ENCODE measurements at regions not wholly inside any gene's neighbourhood (a gene's known extent, or its start where the extent isn't known, plus 50 kb on each side); places are given as distances from the start of the nearest gene placed in this dataset.
"Not testable (repeated sequence)": the region's sequence is repeated elsewhere in the genome, so short reads cannot be mapped to it uniquely, and the experiment has no call there.

DNA sequence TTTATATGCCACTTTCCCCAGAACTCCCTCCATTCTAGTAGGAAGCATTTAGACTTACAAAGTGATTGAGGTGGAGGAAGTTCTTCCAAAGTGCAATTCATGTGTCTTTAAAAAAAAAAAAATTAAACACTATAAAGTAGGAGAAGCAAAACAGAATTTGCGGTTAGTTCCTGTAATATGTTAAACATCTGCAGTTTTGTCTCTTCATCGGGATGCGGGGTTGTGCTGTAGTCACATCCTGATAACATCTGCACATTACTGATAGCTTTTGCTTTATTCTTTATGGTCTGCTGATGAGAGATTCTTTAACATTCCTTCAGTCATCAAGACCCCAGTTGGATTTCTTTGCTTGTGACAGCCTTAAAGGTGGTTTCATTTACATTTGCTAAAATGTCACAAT, 694.3 kb downstream of the NR2F1-AS1 start:
- intact Hi-C loops (cut with DNase I), result no loop called here
- DNase-seq (ENCODE audit: low spot score), result no peak

DNA sequence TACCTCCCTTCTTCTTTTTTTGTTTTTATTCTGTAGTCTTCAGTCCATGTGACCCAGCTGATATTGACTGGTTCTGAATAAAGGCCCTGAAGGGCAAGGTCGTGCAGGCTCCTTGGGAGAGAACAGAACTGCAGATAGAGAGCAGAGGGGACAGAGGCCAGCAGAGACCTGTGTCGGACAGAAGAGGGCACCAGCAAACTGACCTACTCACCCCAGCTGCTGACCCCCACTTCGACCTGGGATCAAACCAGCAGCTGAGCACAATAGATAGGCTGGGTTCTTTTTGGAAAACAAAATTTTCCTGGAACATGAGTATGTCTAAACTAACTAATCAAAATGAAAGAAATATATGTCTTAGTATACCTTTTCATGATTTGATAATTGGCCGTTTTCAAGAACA, 695.1 kb downstream of the NR2F1-AS1 start:
- intact Hi-C loops (cut with DNase I), result no loop called here
- no peak for DNase-seq (ENCODE audit: low spot score)

DNA sequence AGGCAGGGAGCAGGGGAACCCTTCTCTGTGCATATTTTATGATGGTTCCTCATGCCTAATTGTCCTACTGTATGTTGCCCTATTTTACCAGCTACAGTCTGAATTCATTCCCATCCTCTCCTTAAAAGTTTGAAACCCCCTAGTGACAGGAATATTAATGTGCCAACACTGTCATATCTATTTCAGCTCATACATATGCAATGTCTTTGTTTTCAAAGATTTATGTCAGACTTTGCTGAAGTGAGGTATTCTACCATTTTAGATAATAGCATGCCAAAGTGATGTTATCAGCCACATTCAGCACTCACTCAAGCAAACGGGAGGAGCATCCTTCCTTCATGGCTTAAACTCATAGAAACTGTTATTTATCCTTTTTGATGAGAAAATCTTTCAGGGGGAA, 696.5 kb downstream of the NR2F1-AS1 start:
- no peak for DNase-seq (ENCODE audit: low spot score)
- intact Hi-C loops (cut with DNase I), result no loop called here

DNA sequence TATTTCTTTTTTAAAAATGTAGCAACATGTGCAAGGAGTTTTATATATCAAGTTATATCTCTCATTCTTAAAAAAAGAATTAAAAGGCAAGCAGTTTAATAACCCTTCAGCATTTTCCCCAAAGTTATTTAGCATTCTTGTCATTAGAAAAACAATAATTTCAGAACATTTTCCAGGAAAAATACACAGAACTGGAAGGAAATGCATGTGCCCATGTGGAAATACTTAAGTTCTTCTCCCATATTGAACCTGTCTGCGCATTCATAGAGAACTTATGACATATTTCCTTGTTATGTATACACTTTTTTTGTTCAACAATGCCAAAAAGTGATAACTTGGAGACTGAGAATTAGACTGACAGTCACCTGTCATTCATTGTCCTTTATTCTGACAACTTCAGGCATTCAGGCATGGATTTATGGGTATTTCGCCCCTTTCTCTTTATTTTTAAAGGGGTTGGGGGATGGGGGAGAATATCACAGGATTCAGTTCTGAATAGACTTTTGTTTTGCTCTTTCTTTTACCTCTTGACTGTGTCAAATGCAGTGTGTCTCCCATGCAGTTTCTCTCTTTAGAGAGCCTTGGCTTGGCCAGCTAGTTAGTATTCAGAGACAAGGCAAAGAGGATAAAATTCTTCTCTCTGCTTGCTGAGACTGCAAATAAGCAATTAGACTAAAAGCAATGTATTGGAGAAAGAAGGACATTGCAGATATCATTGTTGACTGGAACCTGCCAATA, 701.0 kb downstream of the NR2F1-AS1 start:
- no peak for DNase-seq (ENCODE audit: low spot score)
- intact Hi-C loops (cut with DNase I), result no loop called here

DNA sequence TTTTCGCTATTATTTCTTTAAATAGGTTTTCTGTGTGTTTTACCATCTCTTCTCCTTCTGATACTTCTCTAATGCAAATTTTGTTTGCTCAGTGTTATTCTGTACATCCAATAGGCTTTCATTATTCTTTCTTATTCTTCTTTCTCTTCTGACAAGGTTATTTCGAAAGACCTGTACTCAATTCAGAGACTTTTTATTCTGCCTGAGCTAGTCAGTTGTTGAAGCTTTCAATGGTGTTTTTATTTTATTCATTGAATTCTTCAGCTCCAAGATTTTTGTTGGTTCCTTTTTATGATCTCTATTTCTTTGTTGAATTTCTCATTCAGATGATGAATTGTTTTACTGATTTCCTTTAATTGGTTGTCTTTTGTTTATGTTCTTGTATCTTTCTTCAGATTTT, 706.2 kb downstream of the NR2F1-AS1 start:
- no peak for DNase-seq (ENCODE audit: low spot score)
- intact Hi-C loops (cut with DNase I), result no loop called here

DNA sequence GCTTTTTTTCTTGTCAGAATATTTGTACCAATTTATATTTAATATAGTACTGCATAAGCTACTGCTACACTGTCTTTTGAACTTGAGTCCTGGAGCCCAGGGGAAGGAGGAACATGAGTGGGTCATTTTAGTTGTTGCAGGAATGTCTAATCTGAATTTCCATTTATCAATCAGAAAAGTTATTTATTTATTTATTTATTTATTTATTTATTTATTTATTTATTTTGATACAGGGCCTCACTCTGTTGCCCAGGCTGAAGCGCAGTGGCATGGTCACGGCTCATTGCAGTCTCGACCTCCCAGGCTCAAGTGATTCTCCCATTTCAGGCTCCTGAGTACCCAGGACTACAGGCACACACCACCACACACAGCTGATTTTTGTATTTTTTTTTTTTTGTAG, 712.6 kb downstream of the NR2F1-AS1 start:
- no peak for DNase-seq (ENCODE audit: low spot score)
- intact Hi-C loops (cut with DNase I), result no loop called here

DNA sequence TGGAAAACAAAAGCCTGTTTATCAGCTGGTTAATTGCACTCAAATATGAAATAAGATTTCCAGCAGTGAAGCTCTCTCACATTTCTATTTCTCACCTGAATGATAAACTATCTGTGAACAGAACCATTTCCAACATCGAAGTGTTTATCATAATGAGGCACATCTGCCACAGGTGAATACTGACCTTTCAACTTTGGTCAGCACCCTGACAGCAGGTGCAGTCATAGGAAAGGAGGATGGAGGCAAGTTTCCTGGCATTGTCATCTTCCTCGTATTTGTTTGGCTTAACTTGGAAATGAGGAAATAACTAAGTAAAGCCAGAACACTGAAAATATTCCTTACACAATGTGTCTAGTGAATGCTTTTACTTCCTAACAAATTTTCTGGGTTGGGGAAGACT, 716.4 kb downstream of the NR2F1-AS1 start:
- intact Hi-C loops (cut with DNase I), result no loop called here

DNA sequence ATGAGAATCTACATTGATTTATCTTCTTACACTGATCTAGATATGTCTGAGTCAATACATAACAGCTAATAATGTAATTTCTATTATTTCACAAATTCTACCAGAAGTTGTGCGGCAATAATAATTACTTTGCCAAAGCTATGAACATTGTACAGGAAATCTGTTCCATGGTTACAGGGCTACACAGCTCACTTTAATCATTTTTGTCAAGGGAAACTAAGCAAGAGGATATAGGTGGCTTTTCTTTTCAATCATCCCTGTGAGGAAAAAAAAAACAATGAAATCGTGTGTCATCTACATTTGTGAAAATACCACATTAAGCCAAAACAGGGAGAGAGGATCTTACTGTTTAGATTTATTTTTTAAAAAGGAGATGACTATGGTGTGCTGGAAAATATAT, 717.4 kb downstream of the NR2F1-AS1 start:
- intact Hi-C loops (cut with DNase I), result no loop called here
- no peak for DNase-seq (ENCODE audit: low spot score)

More for the DNA sequence above, 716.4 kb downstream of the NR2F1-AS1 start:
- DNase-seq (ENCODE audit: low spot score), result no peak

DNA sequence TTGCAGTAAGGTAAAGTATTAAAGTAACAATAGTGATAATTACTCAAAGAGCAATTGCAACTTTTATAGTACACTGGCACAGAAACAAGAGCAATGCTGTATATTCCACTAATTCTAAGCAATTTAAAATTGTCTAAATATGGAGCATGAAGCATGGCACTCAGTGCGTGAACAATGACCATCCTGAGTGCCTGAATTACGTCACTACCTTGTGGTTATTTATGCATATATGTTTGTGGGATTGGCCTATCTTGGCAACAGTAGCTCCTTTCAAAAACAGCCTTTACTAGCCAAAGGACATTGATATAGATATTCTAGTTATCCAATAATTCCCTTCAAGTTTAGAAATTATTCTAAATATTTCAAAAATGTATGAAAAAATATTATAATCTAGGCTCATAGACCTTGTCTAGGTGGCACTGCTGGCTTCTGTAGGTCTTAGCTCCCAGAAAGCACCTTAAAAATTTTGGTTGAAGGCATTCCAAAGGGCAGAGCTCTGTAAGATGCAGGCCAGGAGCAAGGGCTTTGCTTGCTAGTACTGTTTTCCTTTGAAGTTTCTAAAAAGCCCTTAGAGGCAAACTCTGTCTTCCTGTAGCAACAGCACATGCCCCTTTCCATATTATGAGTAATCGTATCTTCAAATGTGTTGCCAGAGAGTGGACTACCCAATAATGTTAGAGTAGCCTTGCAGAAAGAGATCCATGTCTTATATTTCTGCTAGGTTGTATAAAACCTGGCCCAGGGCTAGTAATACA, 719.3 kb downstream of the NR2F1-AS1 start:
- no peak for DNase-seq (ENCODE audit: low spot score)
- intact Hi-C loops (cut with DNase I), result no loop called here

DNA sequence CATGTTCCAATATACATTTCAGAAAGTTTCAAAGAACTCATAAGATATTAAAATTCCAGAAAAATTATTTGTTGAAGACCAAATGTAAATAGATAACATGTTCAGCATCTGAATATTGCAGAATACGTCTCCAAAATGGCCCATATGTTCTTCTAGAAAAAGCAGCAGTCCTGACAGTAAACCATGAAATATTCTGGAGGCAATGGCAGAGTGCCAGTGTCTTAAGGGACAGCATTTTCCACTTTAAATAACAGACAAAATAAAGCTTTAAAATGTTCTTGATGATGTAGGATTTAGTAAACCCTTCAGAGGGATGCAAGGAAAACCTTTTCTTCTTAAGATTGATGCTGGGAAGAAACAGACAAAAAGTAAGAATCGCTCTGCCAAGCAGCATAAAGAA, 721.0 kb downstream of the NR2F1-AS1 start:
- DNase-seq (ENCODE audit: low spot score), result no peak
- intact Hi-C loops (cut with DNase I), result no loop called here

DNA sequence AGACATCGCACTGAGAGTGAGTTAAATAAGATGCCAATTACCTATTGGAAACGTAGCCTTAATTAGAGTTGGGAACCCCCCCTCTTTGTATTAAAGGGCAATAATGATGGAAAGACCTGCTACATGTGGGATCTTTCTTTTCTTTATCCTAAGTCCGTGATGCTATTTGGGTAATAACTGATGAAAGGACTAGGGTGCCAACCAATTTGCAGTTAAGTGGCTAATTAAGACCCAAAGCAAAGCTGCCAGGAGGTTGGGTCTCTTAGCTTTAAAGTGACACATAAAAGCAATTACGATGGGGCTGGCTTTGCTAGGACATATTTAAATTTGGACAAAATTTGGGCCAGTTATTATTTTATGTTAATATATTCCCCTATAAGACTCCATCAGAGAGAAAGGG, 728.8 kb downstream of the NR2F1-AS1 start:
- DNase-seq (ENCODE audit: low spot score), result no peak
- intact Hi-C loops (cut with DNase I), result no loop called here

DNA sequence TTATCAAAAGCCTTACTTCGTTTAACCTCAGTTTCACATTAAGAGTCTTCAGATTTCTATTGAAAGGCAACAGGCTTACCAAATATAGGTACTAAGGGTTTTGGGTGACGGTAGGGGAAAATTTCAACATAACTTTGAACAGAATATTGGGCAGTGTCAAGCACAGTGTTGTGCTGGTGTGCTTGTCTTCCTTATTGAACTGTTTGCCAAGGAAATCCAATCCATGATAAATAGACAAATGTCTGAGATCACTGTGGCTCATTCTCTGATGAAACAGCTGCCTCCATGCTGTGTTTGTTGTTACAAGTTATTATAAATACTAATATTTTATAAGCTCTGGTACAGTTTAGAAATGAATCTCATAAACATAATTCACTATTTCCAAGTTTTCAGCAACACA, 730.1 kb downstream of the NR2F1-AS1 start:
- DNase-seq (ENCODE audit: low spot score), result no peak
- intact Hi-C loops (cut with DNase I), result no loop called here

DNA sequence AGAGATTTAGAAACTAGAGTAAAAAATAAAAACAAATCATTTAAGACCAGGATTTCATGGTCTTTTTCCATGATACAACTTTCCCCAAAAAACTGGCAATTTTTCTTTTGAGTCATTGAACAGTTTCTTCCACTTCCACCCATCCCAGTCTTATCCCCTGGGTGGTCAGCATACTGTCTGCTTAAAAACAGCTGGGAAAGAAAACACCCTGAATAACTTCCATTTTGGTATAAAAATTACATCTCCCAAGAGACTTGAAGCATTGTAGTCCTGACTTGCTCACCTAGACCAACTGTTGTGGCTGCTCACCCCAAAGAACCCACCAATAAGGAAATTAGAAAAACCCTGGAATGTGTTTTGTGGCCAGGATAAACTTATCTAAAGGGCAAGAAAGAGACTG, 731.3 kb downstream of the NR2F1-AS1 start:
- intact Hi-C loops (cut with DNase I), result no loop called here
- DNase-seq (ENCODE audit: low spot score), result no peak

DNA sequence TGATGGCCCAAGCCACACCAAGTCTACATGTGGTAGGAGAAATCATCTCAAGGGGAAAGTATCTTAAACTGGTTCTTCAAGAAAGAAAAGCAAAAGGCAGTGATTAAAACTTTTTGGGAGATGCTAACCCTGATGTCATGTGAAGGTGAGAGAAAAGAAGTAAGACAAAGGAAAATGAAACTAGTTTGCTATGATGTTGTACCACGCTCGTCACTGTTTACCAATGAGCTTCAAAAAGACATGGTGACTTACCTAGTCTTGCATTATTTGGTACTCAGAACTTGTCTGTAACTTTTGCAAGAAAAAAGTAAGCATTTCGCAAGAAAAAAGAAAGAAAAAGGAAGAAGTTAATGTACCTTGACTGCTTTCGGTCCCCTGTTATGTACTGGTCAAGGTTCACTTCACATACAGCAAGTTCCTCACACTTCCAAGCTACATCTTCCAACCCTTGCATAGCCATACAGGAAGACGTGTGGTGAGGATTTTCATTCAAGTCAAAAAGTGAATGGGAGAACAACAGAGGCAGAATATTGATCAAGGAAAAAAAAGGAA, 739.3 kb downstream of the NR2F1-AS1 start:
- intact Hi-C loops (cut with DNase I), result no loop called here
- DNase-seq (ENCODE audit: low spot score), result no peak

DNA sequence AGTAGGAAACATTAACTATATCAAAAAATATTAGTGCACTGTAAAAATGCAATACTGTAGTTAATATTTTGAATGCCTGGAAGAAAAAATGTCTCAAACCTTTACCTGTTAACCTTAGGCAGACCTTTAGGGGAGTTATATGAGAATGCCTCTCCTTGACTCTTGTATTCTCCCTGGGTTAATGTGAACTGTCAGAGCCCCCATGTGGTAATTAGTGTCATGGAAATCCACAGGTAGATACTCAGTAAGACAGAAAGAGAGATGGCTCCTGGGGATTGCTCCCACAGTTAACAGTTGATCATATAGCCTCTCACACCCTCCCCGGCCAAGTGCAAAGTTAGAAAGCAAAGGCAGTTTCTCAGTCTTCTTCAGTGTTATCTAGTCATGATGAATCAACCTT, 742.8 kb downstream of the NR2F1-AS1 start:
- DNase-seq (ENCODE audit: low spot score), result no peak
- intact Hi-C loops (cut with DNase I), result no loop called here

DNA sequence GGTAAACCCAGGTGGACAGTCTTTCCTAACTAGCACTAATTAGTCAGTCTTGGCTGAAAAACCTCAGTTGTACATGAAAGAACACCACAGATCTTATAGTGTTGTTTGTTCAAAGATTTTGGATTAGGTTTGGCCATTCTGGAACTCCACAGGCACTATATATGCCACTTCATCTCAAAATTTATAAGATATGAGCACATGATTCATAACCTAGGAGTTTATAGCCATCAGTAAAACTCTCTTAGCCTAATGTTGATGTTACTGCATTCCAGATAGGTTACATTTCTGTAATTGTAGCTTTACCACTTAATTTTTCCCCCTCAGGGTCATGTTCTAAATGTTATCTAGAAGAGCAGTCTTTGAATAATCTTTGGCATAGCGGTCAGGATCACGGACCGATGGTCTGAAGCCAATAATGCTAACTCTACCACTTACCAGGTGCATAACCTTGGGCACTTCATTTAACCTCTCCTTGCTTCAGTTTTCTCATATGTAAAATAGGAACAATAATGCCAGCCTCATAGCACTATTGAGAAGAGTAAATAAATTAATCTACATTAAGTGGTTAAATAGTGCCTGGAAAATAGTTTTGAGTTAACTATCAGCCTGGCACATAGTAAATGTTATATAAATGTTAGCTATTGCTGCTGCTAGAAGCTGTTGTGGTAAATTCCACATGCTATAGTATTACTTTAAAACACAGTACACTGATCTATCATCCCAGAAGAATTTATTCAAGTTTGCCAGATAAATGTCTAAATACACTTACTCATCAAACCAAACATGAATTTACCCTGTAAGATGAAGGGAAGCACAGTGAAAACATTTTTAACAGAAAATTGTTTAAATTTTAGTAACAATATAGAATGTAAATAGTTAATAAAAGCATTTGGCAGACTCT, 743.9 kb downstream of the NR2F1-AS1 start:
- no peak for DNase-seq (ENCODE audit: low spot score)
- intact Hi-C loops (cut with DNase I), result no loop called here

DNA sequence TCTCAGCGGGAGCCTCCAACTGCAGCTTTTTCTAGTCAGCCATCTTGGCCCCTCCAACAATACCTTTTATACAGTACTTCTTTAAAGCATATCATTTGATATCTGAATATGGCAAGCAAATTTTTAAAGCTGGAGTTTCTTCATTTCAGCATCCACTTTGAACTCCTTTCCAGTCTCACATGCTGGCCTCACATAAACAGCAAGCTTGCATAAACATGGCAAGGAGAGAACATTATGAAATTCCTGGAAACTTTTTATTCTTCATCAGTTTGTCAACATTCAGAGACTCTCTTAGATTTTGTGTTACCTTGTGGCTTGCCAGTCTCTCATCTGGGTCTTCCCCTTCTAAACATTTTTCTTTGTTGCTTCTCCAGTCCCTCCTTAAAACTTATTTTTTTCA, 745.3 kb downstream of the NR2F1-AS1 start:
- no peak for DNase-seq (ENCODE audit: low spot score)
- intact Hi-C loops (cut with DNase I), result no loop called here

DNA sequence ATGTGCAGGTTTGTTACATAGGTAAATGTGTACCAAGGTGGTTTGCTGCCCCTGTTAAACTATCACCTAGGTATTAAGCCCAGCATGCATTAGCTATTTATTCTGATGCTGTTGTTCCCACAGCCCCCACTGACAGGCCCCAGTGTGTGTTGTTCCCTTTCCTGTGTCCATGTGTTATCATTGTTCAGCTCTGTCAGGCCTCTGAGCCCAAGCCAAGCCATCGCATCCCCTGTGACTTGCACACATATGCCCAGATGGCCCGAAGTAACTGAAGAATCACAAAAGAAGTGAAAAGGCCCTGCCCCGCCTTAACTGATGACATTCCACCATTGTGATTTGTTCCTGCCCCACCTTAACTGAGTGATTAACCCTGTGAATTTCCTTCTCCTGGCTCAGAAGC, 757.5 kb downstream of the NR2F1-AS1 start:
- intact Hi-C loops (cut with DNase I); DNase-seq (ENCODE audit: low spot score): not testable (repeated sequence)

DNA sequence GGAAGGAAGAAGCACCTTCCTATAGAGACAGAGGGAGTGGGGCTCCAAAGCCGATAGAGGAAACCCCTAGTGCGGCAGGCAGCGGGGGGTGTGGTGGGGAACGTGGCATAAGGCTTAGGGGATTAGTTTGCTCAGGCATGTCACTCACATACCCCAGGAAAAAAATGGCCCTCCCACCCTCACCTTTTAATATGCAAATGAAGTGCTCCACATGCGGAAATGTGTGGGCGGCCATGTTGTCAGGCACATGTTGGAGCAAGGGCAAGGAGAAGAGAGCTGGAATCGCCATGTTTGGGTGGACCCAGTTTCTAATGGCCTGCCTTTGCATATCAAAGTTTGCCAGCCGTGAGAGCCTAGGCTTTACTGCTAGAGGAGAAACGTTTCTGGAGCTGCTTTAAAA, 758.8 kb downstream of the NR2F1-AS1 start:
- no peak for DNase-seq (ENCODE audit: low spot score)
- intact Hi-C loops (cut with DNase I), result no loop called here
